Muscle of arm (tissue), 1 donor: ENCODE measurements at regions not wholly inside any gene's neighbourhood (a gene's known extent, or its start where the extent isn't known, plus 50 kb on each side); places are given as distances from the start of the nearest gene placed in this dataset.

Source experiments
- DNase-seq: peaks from one replicate; pipeline ENCODE4 v3.0.0-alpha.2; 2013

GRCh38 chr11:111194860-111195568 is 50.5 kb upstream of the POU2AF2 start:
- no peak for DNase-seq

DNA sequence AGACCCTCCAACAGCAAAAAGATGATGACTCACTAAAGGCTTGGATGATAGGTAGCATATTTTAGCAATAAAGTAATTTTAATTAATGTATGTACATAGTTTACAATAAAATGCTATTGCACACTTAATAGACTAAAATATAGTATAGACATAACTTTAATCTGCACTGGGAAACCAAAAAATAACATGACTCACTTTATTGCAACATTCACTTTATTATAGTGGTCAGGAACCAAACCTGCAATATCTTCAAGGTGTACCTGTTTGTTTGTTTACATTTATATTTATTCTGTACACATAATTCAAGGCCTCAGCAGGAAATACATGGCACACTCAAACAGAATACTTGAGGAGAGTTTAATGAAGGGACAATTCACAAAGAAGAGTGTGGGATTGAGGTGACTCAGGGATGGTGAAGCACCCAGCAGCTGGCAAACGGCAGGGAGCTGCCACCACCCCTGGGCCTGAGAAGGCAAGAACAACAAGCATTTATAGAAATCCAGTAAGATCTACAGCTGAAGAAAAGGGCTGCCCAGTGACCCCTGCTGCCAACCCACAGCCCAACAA is 51.5 kb upstream of the POU2AF2 start:
- DNase-seq = no peak

DNA sequence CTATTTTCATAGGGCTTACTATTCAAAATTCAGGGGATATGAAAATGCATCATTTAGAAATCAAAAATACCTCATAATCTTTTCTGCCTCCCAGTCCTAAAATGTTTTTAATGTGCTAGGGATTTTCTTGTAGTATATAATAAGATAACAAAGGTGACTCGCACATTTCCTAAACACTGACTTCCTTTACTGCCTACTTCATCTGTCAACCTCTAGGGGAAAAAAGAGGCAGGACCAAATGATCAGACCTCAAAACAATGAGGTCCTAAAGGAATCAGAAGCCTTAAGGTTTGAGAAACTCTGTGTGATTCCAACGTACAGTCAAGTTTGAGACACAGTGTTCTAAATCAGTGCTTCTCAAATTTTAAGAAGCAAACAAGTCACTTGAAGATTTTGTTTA is 56.1 kb upstream of the POU2AF2 start:
- DNase-seq = no peak

- no peak for DNase-seq
Measured at GRCh38 chr11:111186308-111186915, 59.1 kb upstream of the POU2AF2 start.

DNA sequence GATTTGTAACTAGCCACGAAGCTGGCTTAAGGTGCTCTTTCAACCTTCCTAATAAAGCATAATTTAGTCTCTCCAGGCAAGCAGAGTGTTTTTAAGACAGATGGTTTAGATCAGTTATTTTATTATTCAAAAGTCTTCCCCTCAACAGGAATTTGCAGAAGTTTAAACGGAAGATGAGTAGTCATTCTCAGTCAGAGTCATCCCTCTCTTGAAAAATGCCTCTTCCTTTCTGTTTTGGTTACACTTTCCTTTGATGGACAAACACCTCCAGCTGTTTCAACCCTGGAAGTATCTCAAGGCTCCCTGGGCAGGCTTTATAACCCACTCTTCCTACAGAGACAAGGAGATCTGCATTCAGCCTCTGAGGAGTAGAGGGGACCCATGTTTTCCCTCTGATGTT is 60.3 kb upstream of the POU2AF2 start:
- DNase-seq = peak; percentile 21

DNA sequence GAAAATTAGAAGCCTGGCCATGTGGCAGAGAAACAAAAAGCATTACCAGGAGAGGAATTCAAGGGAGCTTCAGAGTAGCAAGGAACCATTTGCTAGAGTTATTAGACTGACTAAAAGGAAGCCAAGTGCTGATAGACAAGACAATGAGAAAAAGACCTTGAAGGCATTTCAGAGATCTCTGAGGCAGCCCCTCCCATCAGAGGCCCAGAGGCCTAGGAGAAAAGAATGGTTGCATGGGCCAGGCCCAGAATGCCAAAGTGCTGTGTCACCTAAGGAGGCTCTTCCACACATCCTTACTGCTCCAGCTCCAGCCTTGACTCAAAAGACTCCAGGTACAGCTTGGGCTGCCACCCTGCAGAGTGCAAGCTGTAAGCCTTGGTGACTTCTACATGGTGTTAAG is 61.8 kb upstream of the POU2AF2 start:
- no peak for DNase-seq

DNA sequence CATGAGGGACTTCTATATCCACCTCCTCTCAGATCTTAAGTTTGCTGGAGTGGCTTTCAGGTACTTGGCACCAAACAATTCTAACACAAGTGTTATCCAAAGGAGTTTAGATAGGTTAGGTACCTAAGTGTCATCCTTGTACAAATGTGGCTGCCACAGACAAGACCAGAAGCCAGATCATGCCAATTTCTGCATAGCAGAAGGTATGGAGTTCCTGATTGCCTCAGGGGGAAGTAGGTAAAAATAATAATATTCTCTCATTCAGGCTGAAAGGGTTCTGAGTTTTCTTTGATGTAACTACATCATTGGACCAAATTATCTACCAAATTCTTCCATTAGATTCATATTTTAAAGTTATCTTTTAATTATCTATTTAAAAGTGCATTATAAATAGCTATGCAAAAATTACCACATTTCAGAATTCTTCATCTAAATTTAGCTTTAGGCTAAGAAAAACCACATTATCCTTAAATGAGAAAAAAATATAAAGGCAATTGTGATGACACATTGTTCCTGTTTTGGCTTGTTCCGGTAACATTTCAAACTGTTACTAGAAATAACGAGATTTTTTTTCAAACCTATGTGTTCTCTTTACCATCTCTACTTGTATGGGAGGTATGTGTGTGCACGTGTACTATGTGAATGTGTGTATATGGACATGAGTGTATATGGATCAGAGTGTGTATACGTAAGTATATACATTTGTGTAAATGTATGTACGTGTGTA is 66.2 kb upstream of the POU2AF2 start:
- no peak for DNase-seq

DNA sequence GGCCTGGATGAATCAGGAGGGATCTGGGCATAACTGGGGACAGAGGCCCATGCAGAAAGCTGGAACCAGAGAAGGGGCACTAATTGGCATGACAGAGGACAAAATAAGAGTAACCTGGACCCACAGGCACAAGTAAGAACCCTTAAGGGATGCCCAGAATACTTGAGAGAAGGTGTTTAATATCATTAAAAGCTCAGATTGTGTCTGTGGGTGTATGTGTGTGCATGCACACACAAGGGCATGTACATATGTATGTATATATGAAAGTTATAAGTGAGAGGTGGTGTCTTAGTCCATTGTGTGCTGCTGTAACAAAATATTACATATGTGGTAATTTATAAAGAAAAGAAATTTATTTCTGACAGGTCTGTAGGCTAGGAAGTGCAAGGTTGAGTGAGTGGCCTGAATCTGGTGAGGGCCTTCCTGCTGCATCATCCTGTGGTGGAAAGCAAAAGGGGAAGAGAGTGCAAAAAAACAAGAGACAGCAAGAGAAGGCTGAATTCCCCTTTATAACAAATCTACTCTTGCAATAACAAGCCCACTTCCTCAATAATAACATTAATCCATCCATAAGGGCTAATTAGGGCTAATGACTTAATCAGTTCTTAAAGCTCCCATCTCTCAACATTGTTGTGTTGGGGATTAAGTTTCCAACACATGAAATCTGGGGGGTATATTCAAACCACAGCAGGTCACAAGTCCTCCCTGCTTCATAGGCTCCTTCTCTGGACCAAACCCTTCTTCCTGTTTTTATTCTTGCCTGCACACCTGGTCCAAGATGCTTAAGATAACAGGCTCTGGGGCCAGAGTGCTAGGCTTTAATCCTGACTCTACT is 68.3 kb upstream of the POU2AF2 start:
- DNase-seq = no peak

DNA sequence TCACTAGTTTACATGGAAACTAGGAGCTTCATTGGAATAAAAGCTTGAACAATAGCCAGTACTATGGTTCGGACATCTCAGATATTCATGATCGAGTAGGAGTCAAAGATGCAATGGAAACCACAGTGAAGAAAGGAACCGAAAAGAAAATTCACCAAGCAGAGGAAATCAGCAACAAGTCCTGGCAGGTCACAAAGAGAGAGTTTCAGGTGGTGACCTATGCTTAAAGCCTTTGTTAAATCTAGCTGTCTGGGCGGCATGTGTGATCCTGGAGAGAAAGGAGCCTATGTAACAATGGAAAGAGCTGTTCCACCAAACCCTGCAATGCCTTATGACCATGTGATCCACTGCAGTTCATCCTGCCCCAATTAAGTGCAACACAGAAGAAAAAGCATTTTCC is 68.9 kb upstream of the POU2AF2 start:
- no peak for DNase-seq

- no peak for DNase-seq
Measured at GRCh38 chr11:111173221-111173620, 72.3 kb upstream of the POU2AF2 start.

DNA sequence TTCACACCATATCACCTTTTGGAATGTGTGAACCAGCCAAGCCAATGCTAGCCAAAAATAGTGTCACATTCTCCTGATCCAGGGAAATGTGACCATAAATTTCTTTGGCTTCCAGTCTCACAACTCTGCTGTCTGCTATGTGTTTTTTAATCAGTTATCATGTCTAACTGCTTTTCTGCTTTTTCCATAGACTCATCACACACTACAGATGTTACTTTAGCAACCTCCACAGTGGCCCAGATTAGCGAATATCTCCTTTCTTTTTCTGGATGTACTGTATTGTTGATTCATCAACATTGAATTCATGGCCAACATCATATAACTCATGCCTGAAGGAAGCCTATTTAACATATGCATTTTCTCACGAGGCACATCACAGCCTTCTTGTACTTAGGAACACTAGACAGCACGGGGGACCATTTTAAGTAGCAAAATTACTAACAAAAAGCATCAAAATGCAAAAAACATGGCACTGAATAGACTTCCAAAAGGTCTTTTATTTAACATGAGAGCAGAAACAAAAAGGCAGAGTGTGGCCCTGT is 73.1 kb upstream of the POU2AF2 start:
- DNase-seq = peak; percentile 36

DNA sequence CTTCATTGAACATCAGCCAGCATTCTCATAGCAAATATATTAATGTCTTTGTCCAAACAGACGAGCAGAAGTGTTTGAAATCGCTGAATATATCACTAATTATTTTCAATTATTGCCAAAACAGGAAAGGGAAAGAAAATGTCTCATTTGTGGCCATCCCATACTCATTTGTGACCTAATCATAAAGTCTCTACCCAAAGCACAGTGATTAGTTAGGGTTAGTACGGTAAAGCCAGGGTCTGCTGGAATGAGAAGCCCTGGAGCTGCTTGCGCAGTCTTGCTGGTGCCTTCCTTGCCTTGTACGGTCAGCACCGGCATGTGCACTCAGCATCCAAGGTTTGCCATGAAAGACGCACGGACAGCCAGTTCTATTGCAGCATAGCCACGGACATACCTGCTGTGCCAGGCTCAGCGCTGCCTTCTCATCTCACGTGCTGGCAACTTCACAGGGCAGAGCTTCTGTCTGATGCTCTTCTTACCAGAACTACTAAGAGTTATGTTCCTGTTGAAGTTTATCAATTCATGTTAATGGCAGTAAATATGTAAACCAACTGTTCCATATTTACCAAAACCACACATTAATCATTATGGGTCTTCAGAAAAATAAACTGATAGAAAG is 74.7 kb upstream of the POU2AF2 start:
- no peak for DNase-seq

GRCh38 chr11:111169367-111169766 is 76.2 kb upstream of the POU2AF2 start:
- DNase-seq = no peak

- peak; percentile 18 for DNase-seq
Measured at GRCh38 chr11:111168871-111169270, 76.7 kb upstream of the POU2AF2 start.

- no peak for DNase-seq
Measured at GRCh38 chr11:111167666-111168065, 77.9 kb upstream of the POU2AF2 start.

DNA sequence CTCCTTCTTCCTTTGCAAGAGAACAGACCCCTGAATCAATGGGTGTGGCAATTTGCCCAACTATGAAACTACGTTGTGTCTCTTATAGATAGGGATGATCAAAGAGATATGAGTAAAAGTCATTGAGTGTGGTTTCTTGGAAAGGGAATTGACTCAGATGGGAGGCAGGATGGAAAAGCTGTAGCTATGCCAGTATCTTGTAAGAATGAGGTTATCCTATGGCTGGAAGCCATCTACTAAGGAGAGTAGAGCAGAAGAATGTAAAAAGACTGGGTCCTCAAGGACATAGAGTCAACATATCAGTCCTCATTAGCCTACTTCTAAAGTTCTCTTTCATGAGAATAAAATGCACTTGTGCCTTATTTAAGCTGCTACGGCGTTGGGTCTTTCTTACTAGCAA is 78.9 kb upstream of the POU2AF2 start:
- DNase-seq = peak; percentile 64

DNA sequence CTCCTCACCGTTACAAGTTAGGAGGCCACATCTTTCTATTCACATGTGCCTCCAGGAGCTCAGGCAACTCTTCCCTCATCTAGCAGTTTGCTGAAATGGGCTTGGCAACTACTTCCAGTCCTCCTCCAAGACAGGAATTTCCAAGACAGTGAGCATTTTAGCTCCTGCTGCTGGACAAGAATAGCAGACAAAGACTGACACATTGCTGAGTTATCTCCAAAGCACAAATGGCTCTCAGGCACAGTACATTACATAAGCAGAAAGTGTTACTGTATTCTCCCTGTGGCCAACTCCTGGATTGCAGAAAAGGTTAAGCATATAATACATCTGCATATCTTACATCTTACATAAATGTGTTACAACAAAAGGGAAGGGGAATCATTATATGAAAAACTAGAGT is 83.2 kb upstream of the POU2AF2 start:
- no peak for DNase-seq

- no peak for DNase-seq
Measured at GRCh38 chr11:111157571-111157970, 88.0 kb upstream of the POU2AF2 start.

DNA sequence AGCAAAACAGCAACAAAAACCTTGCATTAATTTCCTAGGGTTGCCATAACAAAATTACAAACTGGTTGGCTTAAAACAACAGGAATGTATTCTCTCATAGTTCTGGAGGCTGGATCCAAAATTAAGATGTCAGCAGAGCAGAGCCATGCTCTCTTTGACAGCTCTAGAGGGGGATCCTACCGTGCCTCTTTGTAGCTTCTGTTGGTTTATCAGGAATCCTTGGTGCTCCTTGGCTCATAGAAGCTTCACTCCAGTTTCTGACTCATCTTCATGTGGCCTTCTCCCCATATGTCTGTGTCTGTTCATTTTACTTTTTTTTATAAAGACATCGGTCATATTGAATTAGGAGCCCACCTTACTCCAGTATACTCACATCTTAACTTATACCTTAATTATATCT is 90.5 kb upstream of the POU2AF2 start:
- no peak for DNase-seq

DNA sequence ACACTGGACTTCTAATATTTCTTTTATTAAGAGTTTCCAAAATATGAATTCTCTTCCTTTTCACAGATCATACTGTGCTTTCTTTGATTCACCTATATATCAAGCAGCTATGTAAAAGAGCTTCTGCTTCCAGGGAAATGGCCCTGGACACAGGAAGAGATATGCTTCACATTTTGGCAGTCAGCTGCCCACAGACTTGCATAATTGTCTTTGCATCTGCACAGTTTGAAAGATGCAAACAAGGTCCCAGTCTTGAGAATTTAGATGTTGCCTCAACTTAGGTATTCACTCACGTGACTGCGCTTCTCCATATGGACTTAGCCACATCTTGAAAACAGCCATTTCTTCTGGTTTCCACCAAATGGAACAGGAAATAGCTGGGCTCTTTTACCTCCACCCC is 92.3 kb upstream of the POU2AF2 start:
- no peak for DNase-seq

- no peak for DNase-seq
Measured at GRCh38 chr11:111148953-111149352, 96.6 kb upstream of the POU2AF2 start.
